ENCODE measurements at regions not wholly inside any gene's neighbourhood (a gene's known extent, or its start where the extent isn't known, plus 50 kb on each side); places are given as distances from the start of the nearest gene placed in this dataset.

DNA sequence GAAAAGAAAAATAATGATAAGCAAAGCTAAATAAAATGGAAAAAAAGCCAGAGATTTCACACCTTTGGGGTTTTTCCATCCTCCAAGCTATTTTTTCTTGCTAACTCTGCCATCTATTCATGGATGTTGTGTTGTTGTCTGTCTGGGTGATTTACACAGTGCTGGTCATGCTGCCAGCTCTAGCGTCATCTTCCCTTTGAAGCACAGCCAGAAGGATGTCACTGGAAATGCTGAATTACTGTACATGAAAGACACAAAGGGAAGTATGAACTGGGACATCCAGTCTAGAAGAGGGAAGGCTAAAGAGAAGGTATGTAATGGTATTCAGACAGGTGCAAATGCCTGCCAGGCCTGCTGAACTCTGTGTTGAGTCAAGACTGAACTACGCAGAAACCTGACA lies 241.9 kb upstream of the STXBP5 start (continued):
- TF ChIP-seq, protein P1, sequence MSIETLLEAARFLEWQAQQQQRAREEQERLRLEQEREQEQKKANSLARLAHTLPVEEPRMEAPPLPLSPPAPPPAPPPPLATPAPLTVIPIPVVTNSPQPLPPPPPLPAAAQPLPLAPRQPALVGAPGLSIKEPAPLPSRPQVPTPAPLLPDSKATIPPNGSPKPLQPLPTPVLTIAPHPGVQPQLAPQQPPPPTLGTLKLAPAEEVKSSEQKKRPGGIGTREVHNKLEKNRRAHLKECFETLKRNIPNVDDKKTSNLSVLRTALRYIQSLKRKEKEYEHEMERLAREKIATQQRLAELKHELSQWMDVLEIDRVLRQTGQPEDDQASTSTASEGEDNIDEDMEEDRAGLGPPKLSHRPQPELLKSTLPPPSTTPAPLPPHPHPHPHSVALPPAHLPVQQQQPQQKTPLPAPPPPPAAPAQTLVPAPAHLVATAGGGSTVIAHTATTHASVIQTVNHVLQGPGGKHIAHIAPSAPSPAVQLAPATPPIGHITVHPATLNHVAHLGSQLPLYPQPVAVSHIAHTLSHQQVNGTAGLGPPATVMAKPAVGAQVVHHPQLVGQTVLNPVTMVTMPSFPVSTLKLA (IDR thresholded peaks at IDR 0.05): no peak
- TF ChIP-seq PHF20 (CRISPR knock-in tag; IDR thresholded peaks at IDR 0.05) (no peak), ZNF430 (CRISPR knock-in tag; IDR thresholded peaks at IDR 0.05) (no peak), GFI1 (CRISPR knock-in tag; IDR thresholded peaks at IDR 0.05; ENCODE audit: borderline replicate concordance) (no peak), SNAI1 (CRISPR knock-in tag; IDR thresholded peaks at IDR 0.05; ENCODE audit: borderline replicate concordance) (no peak), SYNCRIP (IDR thresholded peaks at IDR 0.05; ENCODE audit: insufficient read depth, low read depth, low read length) (no peak), ZSCAN22 (CRISPR knock-in tag; IDR thresholded peaks at IDR 0.05) (no peak), ZFP36 (IDR thresholded peaks at IDR 0.05; ENCODE audit: borderline replicate concordance, low read depth, low read length, partially characterized antibody) (no peak)
- TF ChIP-seq, protein P2, sequence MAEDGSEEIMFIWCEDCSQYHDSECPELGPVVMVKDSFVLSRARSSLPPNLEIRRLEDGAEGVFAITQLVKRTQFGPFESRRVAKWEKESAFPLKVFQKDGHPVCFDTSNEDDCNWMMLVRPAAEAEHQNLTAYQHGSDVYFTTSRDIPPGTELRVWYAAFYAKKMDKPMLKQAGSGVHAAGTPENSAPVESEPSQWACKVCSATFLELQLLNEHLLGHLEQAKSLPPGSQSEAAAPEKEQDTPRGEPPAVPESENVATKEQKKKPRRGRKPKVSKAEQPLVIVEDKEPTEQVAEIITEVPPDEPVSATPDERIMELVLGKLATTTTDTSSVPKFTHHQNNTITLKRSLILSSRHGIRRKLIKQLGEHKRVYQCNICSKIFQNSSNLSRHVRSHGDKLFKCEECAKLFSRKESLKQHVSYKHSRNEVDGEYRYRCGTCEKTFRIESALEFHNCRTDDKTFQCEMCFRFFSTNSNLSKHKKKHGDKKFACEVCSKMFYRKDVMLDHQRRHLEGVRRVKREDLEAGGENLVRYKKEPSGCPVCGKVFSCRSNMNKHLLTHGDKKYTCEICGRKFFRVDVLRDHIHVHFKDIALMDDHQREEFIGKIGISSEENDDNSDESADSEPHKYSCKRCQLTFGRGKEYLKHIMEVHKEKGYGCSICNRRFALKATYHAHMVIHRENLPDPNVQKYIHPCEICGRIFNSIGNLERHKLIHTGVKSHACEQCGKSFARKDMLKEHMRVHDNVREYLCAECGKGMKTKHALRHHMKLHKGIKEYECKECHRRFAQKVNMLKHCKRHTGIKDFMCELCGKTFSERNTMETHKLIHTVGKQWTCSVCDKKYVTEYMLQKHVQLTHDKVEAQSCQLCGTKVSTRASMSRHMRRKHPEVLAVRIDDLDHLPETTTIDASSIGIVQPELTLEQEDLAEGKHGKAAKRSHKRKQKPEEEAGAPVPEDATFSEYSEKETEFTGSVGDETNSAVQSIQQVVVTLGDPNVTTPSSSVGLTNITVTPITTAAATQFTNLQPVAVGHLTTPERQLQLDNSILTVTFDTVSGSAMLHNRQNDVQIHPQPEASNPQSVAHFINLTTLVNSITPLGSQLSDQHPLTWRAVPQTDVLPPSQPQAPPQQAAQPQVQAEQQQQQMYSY (CRISPR knock-in tag; IDR thresholded peaks at IDR 0.05): no peak
- TF ChIP-seq, protein P3, sequence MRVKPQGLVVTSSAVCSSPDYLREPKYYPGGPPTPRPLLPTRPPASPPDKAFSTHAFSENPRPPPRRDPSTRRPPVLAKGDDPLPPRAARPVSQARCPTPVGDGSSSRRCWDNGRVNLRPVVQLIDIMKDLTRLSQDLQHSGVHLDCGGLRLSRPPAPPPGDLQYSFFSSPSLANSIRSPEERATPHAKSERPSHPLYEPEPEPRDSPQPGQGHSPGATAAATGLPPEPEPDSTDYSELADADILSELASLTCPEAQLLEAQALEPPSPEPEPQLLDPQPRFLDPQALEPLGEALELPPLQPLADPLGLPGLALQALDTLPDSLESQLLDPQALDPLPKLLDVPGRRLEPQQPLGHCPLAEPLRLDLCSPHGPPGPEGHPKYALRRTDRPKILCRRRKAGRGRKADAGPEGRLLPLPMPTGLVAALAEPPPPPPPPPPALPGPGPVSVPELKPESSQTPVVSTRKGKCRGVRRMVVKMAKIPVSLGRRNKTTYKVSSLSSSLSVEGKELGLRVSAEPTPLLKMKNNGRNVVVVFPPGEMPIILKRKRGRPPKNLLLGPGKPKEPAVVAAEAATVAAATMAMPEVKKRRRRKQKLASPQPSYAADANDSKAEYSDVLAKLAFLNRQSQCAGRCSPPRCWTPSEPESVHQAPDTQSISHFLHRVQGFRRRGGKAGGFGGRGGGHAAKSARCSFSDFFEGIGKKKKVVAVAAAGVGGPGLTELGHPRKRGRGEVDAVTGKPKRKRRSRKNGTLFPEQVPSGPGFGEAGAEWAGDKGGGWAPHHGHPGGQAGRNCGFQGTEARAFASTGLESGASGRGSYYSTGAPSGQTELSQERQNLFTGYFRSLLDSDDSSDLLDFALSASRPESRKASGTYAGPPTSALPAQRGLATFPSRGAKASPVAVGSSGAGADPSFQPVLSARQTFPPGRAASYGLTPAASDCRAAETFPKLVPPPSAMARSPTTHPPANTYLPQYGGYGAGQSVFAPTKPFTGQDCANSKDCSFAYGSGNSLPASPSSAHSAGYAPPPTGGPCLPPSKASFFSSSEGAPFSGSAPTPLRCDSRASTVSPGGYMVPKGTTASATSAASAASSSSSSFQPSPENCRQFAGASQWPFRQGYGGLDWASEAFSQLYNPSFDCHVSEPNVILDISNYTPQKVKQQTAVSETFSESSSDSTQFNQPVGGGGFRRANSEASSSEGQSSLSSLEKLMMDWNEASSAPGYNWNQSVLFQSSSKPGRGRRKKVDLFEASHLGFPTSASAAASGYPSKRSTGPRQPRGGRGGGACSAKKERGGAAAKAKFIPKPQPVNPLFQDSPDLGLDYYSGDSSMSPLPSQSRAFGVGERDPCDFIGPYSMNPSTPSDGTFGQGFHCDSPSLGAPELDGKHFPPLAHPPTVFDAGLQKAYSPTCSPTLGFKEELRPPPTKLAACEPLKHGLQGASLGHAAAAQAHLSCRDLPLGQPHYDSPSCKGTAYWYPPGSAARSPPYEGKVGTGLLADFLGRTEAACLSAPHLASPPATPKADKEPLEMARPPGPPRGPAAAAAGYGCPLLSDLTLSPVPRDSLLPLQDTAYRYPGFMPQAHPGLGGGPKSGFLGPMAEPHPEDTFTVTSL (CRISPR knock-in tag; IDR thresholded peaks at IDR 0.05; ENCODE audit: borderline replicate concordance): no peak
